ENCODE measurements at regions not wholly inside any gene's neighbourhood (a gene's known extent, or its start where the extent isn't known, plus 50 kb on each side); places are given as distances from the start of the nearest gene placed in this dataset.

- no peak for TF ChIP-seq ZNF274 (IDR thresholded peaks at IDR 0.05; ENCODE audit: low read depth, low read length)
- no peak for TF ChIP-seq YY1 (IDR thresholded peaks at IDR 0.05; ENCODE audit: insufficient read depth, insufficient read length)
Observed at GRCh38 chr2:40752796-40753195, 300.9 kb upstream of the SLC8A1 start.

Data from NT2/D1 (cell line).